Fibroblast of lung (primary cell): ENCODE measurements at regions not wholly inside any gene's neighbourhood (a gene's known extent, or its start where the extent isn't known, plus 50 kb on each side); places are given as distances from the start of the nearest gene placed in this dataset.

ENCODE experiments used
- DNase-seq, 2 donors: peaks; one replicate each; pipeline versions ENCODE4 v3.0.0 to v3.0.0-alpha.2; 2010; ENCODE audit warnings: low read depth in 2 of 2
- H2AFZ ChIP-seq: 2 replicates; pipeline ENCODE4 v1.5.1; 2012; ENCODE audit warnings: low read length, control low read depth, inconsistent platforms
- H3K27ac ChIP-seq: 2 replicates; pipeline ENCODE4 v1.5.1; 2011; ENCODE audit warnings: low read length, control low read depth; ENCODE audit not compliant: insufficient read depth
- H3K27me3 ChIP-seq: 2 replicates; pipeline ENCODE4 v1.5.1; 2011; ENCODE audit warnings: mild to moderate bottlenecking, low read length; ENCODE audit not compliant: control insufficient read depth, insufficient read depth
- H3K36me3 ChIP-seq: 2 replicates; pipeline ENCODE4 v1.5.1; 2011; ENCODE audit warnings: low read length; ENCODE audit not compliant: control insufficient read depth, insufficient read depth
- H3K4me1 ChIP-seq: 2 replicates; pipeline ENCODE4 v1.5.1; 2011; ENCODE audit warnings: low read length; ENCODE audit not compliant: control insufficient read depth, insufficient read depth; ENCODE audit errors: extremely low read depth
- H3K4me2 ChIP-seq: 2 replicates; pipeline ENCODE4 v1.5.1; 2011; ENCODE audit warnings: low read length, control low read depth; ENCODE audit not compliant: insufficient read depth; ENCODE audit errors: extremely low read depth
- H3K4me3 ChIP-seq, 4 experiments: fragments of 200-600 bp in 1 of 4; sonication (generic) in 1 of 4; replicated peaks in 1 of 4; 2 replicates each; pipeline ENCODE4 v1.5.1; 2011 to 2016; ENCODE audit warnings: low read length in 4 of 4, low read depth in 3 of 4, mild to moderate bottlenecking in 3 of 4, control low read depth in 2 of 4, inconsistent platforms in 1 of 4, mixed read lengths in 1 of 4; ENCODE audit not compliant: insufficient read depth in 1 of 4; ENCODE audit errors: control extremely low read depth in 1 of 4
- H3K79me2 ChIP-seq: 2 replicates; pipeline ENCODE4 v1.5.1; 2012; ENCODE audit warnings: mild to moderate bottlenecking, low read length, inconsistent platforms; ENCODE audit not compliant: control insufficient read depth, insufficient read depth
- H3K9ac ChIP-seq: 2 replicates; pipeline ENCODE4 v1.5.1; 2011; ENCODE audit warnings: mild to moderate bottlenecking, low read length, control low read depth; ENCODE audit not compliant: insufficient read depth
- H3K9me3 ChIP-seq: 2 replicates; pipeline ENCODE4 v1.5.1; 2012; ENCODE audit warnings: low read depth, low read length; ENCODE audit not compliant: control insufficient read depth, insufficient read depth
- H4K20me1 ChIP-seq: 2 replicates; pipeline ENCODE4 v1.5.1; 2011; ENCODE audit warnings: low read length; ENCODE audit not compliant: control insufficient read depth, insufficient read depth; ENCODE audit errors: extremely low read depth
- CTCF ChIP-seq, 2 donors: IDR thresholded peaks in 1 of 2; conservative IDR thresholded peaks in 1 of 2; 1 replicate in 1 of 2; 2 replicates in 1 of 2; pipeline ENCODE4 v1.5.1; 2011 to 2012; ENCODE audit warnings: low read length in 2 of 2, control low read depth in 1 of 2, inconsistent platforms in 1 of 2, low read depth in 1 of 2, mild to moderate bottlenecking in 1 of 2
- EZH2 ChIP-seq: IDR thresholded peaks from 2 replicates; pipeline ENCODE4 v1.5.1; 2012; ENCODE audit warnings: low read length, control low read depth, mild to moderate bottlenecking; ENCODE audit errors: missing control alignments

- no peak for DNase-seq
- H3K27me3 ChIP-seq = no peaks in the 10 kb centered on the region
- no peak overlapping the region for H3K4me2 ChIP-seq
- H2AFZ ChIP-seq = no peak overlapping the region
- no peaks in the 10 kb centered on the region for H3K36me3 ChIP-seq
- H3K9ac ChIP-seq = no peak overlapping the region
- H3K4me3 ChIP-seq = no peak overlapping the region
- no peaks in the 10 kb centered on the region for H3K4me1 ChIP-seq
- no peak overlapping the region for H3K27ac ChIP-seq
- H4K20me1 ChIP-seq = no peaks in the 10 kb centered on the region
- no peak for TF ChIP-seq CTCF (conservative IDR thresholded peaks at IDR 0.05 in 1 of 2, IDR thresholded peaks at IDR 0.05 in 1 of 2; ENCODE audit: low read depth in 1 of 2, low read length in 2 of 2)
- TF ChIP-seq EZH2 = no peak
- H3K9me3 ChIP-seq = no peaks in the 10 kb centered on the region
- no peaks in the 10 kb centered on the region for H3K79me2 ChIP-seq
Measured at GRCh38 chr7:118389629-118390028, 165.1 kb downstream of the ANKRD7 start.

GRCh38 chr7:118404211-118404610 lies 179.7 kb downstream of the ANKRD7 start:
- H3K4me3 ChIP-seq = no peak overlapping the region
- no peak overlapping the region for H3K9ac ChIP-seq
- no peaks in the 10 kb centered on the region for H3K27me3 ChIP-seq
- no peaks in the 10 kb centered on the region for H4K20me1 ChIP-seq
- no peaks in the 10 kb centered on the region for H3K4me1 ChIP-seq
- no peak overlapping the region for H2AFZ ChIP-seq
- no peak for DNase-seq
- no peaks in the 10 kb centered on the region for H3K9me3 ChIP-seq
- H3K27ac ChIP-seq = no peak overlapping the region
- H3K36me3 ChIP-seq = no peaks in the 10 kb centered on the region
- H3K4me2 ChIP-seq = no peak overlapping the region
- TF ChIP-seq EZH2 (no peak), CTCF (conservative IDR thresholded peaks at IDR 0.05 in 1 of 2, IDR thresholded peaks at IDR 0.05 in 1 of 2; ENCODE audit: low read depth in 1 of 2, low read length in 2 of 2) (no peak)
- no peaks in the 10 kb centered on the region for H3K79me2 ChIP-seq

DNA sequence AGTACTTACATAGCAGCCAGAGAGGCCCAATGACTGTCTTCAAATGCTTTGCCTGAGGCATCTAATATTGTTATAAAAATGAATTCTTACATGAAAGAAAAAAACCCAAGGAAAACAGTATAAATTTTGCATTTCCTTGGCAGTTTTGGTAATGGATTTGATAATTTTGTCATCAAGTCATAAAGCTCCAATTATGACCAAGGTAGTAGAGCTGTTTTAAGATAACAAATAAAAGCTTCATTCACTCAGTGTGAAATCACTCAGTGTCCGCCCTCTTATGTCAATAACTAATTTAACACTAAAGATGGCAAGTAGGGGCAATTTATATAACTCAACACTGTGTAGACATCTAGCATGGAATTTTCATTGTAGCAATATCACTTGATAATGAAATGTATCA lies 193.9 kb downstream of the ANKRD7 start:
- no peaks in the 10 kb centered on the region for H3K27me3 ChIP-seq
- no peaks in the 10 kb centered on the region for H3K9me3 ChIP-seq
- no peak overlapping the region for H3K4me3 ChIP-seq
- no peaks in the 10 kb centered on the region for H3K36me3 ChIP-seq
- H2AFZ ChIP-seq = no peak overlapping the region
- H3K9ac ChIP-seq = no peak overlapping the region
- no peak overlapping the region for H3K4me2 ChIP-seq
- no peaks in the 10 kb centered on the region for H3K79me2 ChIP-seq
- TF ChIP-seq EZH2 (no peak), CTCF (conservative IDR thresholded peaks at IDR 0.05 in 1 of 2, IDR thresholded peaks at IDR 0.05 in 1 of 2; ENCODE audit: low read depth in 1 of 2, low read length in 2 of 2) (no peak)
- no peak overlapping the region for H3K27ac ChIP-seq
- no peaks in the 10 kb centered on the region for H3K4me1 ChIP-seq
- DNase-seq = no peak
- H4K20me1 ChIP-seq = no peaks in the 10 kb centered on the region
